ENCODE measurements at regions not wholly inside any gene's neighbourhood (a gene's known extent, or its start where the extent isn't known, plus 50 kb on each side); places are given as distances from the start of the nearest gene placed in this dataset.

- Histone ChIP-seq H3K9me3 (ENCODE audit: low read depth, low read length) (no peaks in the 10 kb centered on the region), H3K36me3 (ENCODE audit: insufficient read depth, low read length) (no peaks in the 10 kb centered on the region), H4K20me1 (ENCODE audit: insufficient read depth, low read length) (no peaks in the 10 kb centered on the region), H3K79me2 (ENCODE audit: insufficient read depth, low read length) (no peaks in the 10 kb centered on the region), H3K27me3 (ENCODE audit: insufficient read depth, low read length) (no peaks in the 10 kb centered on the region), H3K4me1 (ENCODE audit: insufficient read depth, low read length) (no peaks in the 10 kb centered on the region), H3K4me2 (ENCODE audit: insufficient read depth, low read length) (no peak overlapping the region), H3K27ac (ENCODE audit: low read depth, low read length) (no peak overlapping the region), H2AFZ (ENCODE audit: low read length) (no peak overlapping the region), H3K4me3 (ENCODE audit: insufficient read depth, low read length) (no peak overlapping the region)
- no peak for TF ChIP-seq CTCF (IDR thresholded peaks at IDR 0.05; ENCODE audit: extremely low read depth, low read depth, low read length)
- no peak for DNase-seq (ENCODE audit: insufficient read length, low spot score, missing footprints)
Measured at GRCh38 chr4:79584352-79584751, 176.3 kb upstream of the GK2 start.

- H2AFZ ChIP-seq (ENCODE audit: low read length): no peak overlapping the region
Measured at GRCh38 chr4:79578606-79579005, 170.6 kb upstream of the GK2 start.

GRCh38 chr4:79576429-79576753 lies 168.4 kb upstream of the GK2 start:
- H3K79me2 ChIP-seq (ENCODE audit: insufficient read depth, low read length): no peaks in the 10 kb centered on the region
- TF ChIP-seq CTCF (IDR thresholded peaks at IDR 0.05; ENCODE audit: extremely low read depth, low read depth, low read length): peak; percentile 27
- no peak overlapping the region for H3K27ac ChIP-seq (ENCODE audit: low read depth, low read length)
- no peaks in the 10 kb centered on the region for H3K4me1 ChIP-seq (ENCODE audit: insufficient read depth, low read length)
- DNase-seq (ENCODE audit: insufficient read length, low spot score, missing footprints): no peak
- no peak overlapping the region for H2AFZ ChIP-seq (ENCODE audit: low read length)
- no peaks in the 10 kb centered on the region for H3K36me3 ChIP-seq (ENCODE audit: insufficient read depth, low read length)
- no peak overlapping the region for H3K4me3 ChIP-seq (ENCODE audit: insufficient read depth, low read length)
- H3K27me3 ChIP-seq (ENCODE audit: insufficient read depth, low read length): no peaks in the 10 kb centered on the region
- no peak overlapping the region for H3K4me2 ChIP-seq (ENCODE audit: insufficient read depth, low read length)
- H3K9me3 ChIP-seq (ENCODE audit: low read depth, low read length): no peaks in the 10 kb centered on the region
- no peaks in the 10 kb centered on the region for H4K20me1 ChIP-seq (ENCODE audit: insufficient read depth, low read length)

More at GRCh38 chr4:79578606-79579005, 170.6 kb upstream of the GK2 start:
- Histone ChIP-seq H3K27me3 (ENCODE audit: insufficient read depth, low read length) (no peaks in the 10 kb centered on the region), H3K9me3 (ENCODE audit: low read depth, low read length) (no peaks in the 10 kb centered on the region), H3K4me1 (ENCODE audit: insufficient read depth, low read length) (no peaks in the 10 kb centered on the region), H3K4me2 (ENCODE audit: insufficient read depth, low read length) (no peak overlapping the region), H4K20me1 (ENCODE audit: insufficient read depth, low read length) (no peaks in the 10 kb centered on the region), H3K36me3 (ENCODE audit: insufficient read depth, low read length) (no peaks in the 10 kb centered on the region), H3K4me3 (ENCODE audit: insufficient read depth, low read length) (no peak overlapping the region), H3K27ac (ENCODE audit: low read depth, low read length) (no peak overlapping the region), H3K79me2 (ENCODE audit: insufficient read depth, low read length) (no peaks in the 10 kb centered on the region)
- TF ChIP-seq CTCF (IDR thresholded peaks at IDR 0.05; ENCODE audit: extremely low read depth, low read depth, low read length): no peak
- no peak for DNase-seq (ENCODE audit: insufficient read length, low spot score, missing footprints)

GRCh38 chr4:79575709-79576428 lies 167.8 kb upstream of the GK2 start:
- DNase-seq (ENCODE audit: insufficient read length, low spot score, missing footprints): no peak
- Histone ChIP-seq H3K27ac (ENCODE audit: low read depth, low read length) (no peak overlapping the region), H3K4me3 (ENCODE audit: insufficient read depth, low read length) (no peak overlapping the region), H4K20me1 (ENCODE audit: insufficient read depth, low read length) (no peaks in the 10 kb centered on the region), H3K9me3 (ENCODE audit: low read depth, low read length) (no peaks in the 10 kb centered on the region), H3K4me1 (ENCODE audit: insufficient read depth, low read length) (no peaks in the 10 kb centered on the region), H3K36me3 (ENCODE audit: insufficient read depth, low read length) (no peaks in the 10 kb centered on the region), H2AFZ (ENCODE audit: low read length) (no peak overlapping the region), H3K27me3 (ENCODE audit: insufficient read depth, low read length) (no peaks in the 10 kb centered on the region), H3K79me2 (ENCODE audit: insufficient read depth, low read length) (no peaks in the 10 kb centered on the region), H3K4me2 (ENCODE audit: insufficient read depth, low read length) (no peak overlapping the region)
- TF ChIP-seq CTCF (IDR thresholded peaks at IDR 0.05; ENCODE audit: extremely low read depth, low read depth, low read length): no peak
